Right lobe of liver (tissue), 6 donors: ENCODE measurements at regions not wholly inside any gene's neighbourhood (a gene's known extent, or its start where the extent isn't known, plus 50 kb on each side); places are given as distances from the start of the nearest gene placed in this dataset.

Source experiments
- ATAC-seq, 4 donors: fragments of 200-7000 bp; cut with Tn5 transposase; one replicate each; pipeline ENCODE4 v1.9.1; 2020; ENCODE audit warnings: mild to moderate bottlenecking in 4 of 4, moderate library complexity in 4 of 4
- DNase-seq, 3 donors: peaks; one replicate each; pipeline ENCODE4 v3.0.0-alpha.2; 2020
- H3K27ac ChIP-seq, 3 donors: fragments of 200-600 bp; one replicate each; pipeline ENCODE4 v1.8.0; 2022
- H3K27me3 ChIP-seq, 2 donors: fragments of 200-600 bp; one replicate each; pipeline ENCODE4 v1.8.0; 2022
- H3K36me3 ChIP-seq, 4 donors: fragments of 200-600 bp; sonication (generic) in 1 of 4; one replicate each; pipeline versions ENCODE4 v1.5.1 to v1.8.0; 2017 to 2022; ENCODE audit warnings: control low read depth in 1 of 4
- H3K4me1 ChIP-seq, 4 donors: fragments of 200-600 bp; sonication (generic) in 1 of 4; one replicate each; pipeline versions ENCODE4 v1.5.1 to v1.8.0; 2017 to 2022; ENCODE audit warnings: control low read depth in 1 of 4
- H3K4me3 ChIP-seq, 3 donors: fragments of 200-600 bp; one replicate each; pipeline ENCODE4 v1.8.0; 2022
- H3K9me3 ChIP-seq, 4 donors: fragments of 200-600 bp; sonication (generic) in 1 of 4; one replicate each; pipeline versions ENCODE4 v1.5.1 to v1.8.0; 2017 to 2022; ENCODE audit warnings: control low read depth in 1 of 4
- CTCF ChIP-seq, 4 donors: fragments of 200-600 bp in 3 of 4; fragments of 450-650 bp in 1 of 4; IDR thresholded peaks; one replicate each; pipeline versions ENCODE4 v1.5.1 to v1.8.0; 2016 to 2022; ENCODE audit warnings: antibody characterized with exemption in 4 of 4, mild to moderate bottlenecking in 2 of 4
- POLR2A ChIP-seq: fragments of 450-650 bp; IDR thresholded peaks from one replicate; pipeline ENCODE4 v1.6.1; 2017; ENCODE audit warnings: antibody characterized with exemption, mild to moderate bottlenecking
- WGBS: methylation state at CpG from one replicate; pipeline ENCODE4 v1.1.6; 2018; ENCODE audit warnings: low coverage, low lambda C conversion rate; ENCODE audit not compliant: insufficient coverage; ENCODE audit errors: missing lambda C conversion rate; 5-methylcytosine and 5-hydroxymethylcytosine counted together
- intact Hi-C, 2 donors: fragments of 100-400 bp; cut with DNase I; formaldehyde crosslinking; loops; one replicate each; pipeline versions ENCODE4 v1.11.2 to v1.14.1; 2022
- donor health status: DM: no; HTN: yes; CAD: no.
- donor health status: DM: no; HTN: no; CAD: no.
- donor health status: DM: no; HTN: no; CAD: no.
- donor health status: DM: no; HTN: yes; CAD: no.
- donor health status: DM: no; HTN: yes; CAD: no.

DNA sequence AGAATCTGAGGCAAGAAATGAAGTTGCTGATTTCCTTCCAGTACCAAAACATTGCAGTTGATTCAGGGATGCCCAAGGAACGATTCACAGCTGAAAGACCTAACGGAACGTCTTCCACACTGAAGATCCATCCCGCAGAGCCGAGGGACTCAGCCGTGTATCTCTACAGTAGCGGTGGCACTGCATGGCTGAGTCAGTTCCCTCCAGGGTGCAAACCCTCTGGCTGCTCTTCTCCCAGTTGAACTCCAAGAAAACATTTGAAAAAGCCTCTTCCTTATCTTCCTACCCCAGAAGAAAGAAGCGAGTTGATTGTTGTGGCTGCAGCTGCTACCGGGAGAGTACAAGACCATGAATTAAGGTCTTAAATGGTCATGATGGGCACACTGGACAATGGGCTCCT lies 147.1 kb upstream of the PRSS1 start:
- no peak overlapping the region for H3K27ac ChIP-seq
- intact Hi-C loops = no loop called here
- no peak for TF ChIP-seq CTCF (IDR thresholded peaks at IDR 0.05)
- TF ChIP-seq POLR2A = no peak
- no peaks in the 10 kb centered on the region for H3K27me3 ChIP-seq
- no peak overlapping the region for H3K4me3 ChIP-seq
- no peaks in the 10 kb centered on the region for H3K36me3 ChIP-seq
- H3K9me3 ChIP-seq = no peaks in the 10 kb centered on the region
- DNase-seq = no peak
- 69% methylated on average over 6 of the region's 9 CpGs for WGBS
- H3K4me1 ChIP-seq = no peaks in the 10 kb centered on the region
- ATAC-seq = no peak

GRCh38 chr7:142598297-142598696 lies 151.0 kb upstream of the PRSS1 start:
- intact Hi-C loops = no loop called here
- Histone ChIP-seq H3K27me3 (no peaks in the 10 kb centered on the region), H3K4me3 (no peak overlapping the region), H3K9me3 (no peaks in the 10 kb centered on the region), H3K4me1 (no peaks in the 10 kb centered on the region), H3K36me3 (no peaks in the 10 kb centered on the region), H3K27ac (no peak overlapping the region)
- ATAC-seq = peak in 2 of 4 donors; percentile 39 to 63
- TF ChIP-seq POLR2A = no peak
- no peak for TF ChIP-seq CTCF (IDR thresholded peaks at IDR 0.05)
- 42% methylated on average over 5 of the region's 6 CpGs for WGBS
- DNase-seq = no peak

GRCh38 chr7:142597547-142597946 lies 151.7 kb upstream of the PRSS1 start:
- H3K36me3 ChIP-seq = no peaks in the 10 kb centered on the region
- no peak overlapping the region for H3K27ac ChIP-seq
- H3K4me1 ChIP-seq = no peaks in the 10 kb centered on the region
- TF ChIP-seq CTCF (IDR thresholded peaks at IDR 0.05) (no peak), POLR2A (no peak)
- H3K9me3 ChIP-seq = no peaks in the 10 kb centered on the region
- WGBS = 63% methylated on average over 4 of the region's 4 CpGs
- no peaks in the 10 kb centered on the region for H3K27me3 ChIP-seq
- ATAC-seq = no peak
- no peak for DNase-seq
- H3K4me3 ChIP-seq = no peak overlapping the region
- intact Hi-C loops = no loop called here

GRCh38 chr7:142595816-142596516 lies 153.3 kb upstream of the PRSS1 start:
- intact Hi-C loops = no loop called here
- Histone ChIP-seq H3K27me3 (no peaks in the 10 kb centered on the region), H3K9me3 (no peaks in the 10 kb centered on the region), H3K36me3 (no peaks in the 10 kb centered on the region), H3K4me1 (no peaks in the 10 kb centered on the region), H3K27ac (no peak overlapping the region), H3K4me3 (no peak overlapping the region)
- DNase-seq = no peak
- ATAC-seq = peak in 1 of 4 donors; percentile 18
- 54% methylated on average over 4 of the region's 4 CpGs for WGBS
- TF ChIP-seq CTCF (IDR thresholded peaks at IDR 0.05) = no peak
- TF ChIP-seq POLR2A = no peak
